ENCODE measurements at regions not wholly inside any gene's neighbourhood (a gene's known extent, or its start where the extent isn't known, plus 50 kb on each side); places are given as distances from the start of the nearest gene placed in this dataset.

DNA sequence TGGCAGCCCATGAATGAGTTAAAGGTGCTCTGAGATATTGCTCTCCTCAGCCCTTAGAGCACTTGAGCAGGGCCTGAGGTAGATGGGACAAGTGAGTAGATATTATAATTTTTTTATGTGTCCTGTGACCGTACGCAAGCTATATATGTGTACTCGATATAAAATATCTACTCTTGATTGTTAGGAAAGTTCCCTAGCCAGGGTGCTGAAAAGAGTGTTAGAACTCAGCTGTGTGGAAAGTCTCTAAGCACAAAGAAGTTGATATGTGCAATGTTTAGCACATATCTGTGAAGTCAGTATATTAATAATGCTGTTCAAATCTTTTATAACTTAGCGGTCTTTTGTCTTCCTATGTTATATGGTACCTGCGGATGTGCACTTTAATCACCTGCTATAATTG lies 114.6 kb upstream of the PLD5 start (continued):
- TF ChIP-seq USF2 (IDR thresholded peaks at IDR 0.05; ENCODE audit: borderline replicate concordance, low read depth, low read length) = no peak

- no peak for FAIRE-seq
- Histone ChIP-seq H3K4me2 (ENCODE audit: control insufficient read depth, insufficient read depth) (no peak overlapping the region), H3K27ac (ENCODE audit: control insufficient read depth, insufficient read depth) (no peak overlapping the region), H4K20me1 (ENCODE audit: control insufficient read depth, insufficient read depth) (no peaks in the 10 kb centered on the region), H3K36me3 (ENCODE audit: control insufficient read depth in 2 of 2, insufficient read depth in 2 of 2, low read length in 1 of 2) (no peaks in the 10 kb centered on the region), H3K4me1 (ENCODE audit: control insufficient read depth, insufficient read depth, low read length) (no peaks in the 10 kb centered on the region), H3K4me3 (no peak overlapping the region), H3K9ac (ENCODE audit: control insufficient read depth, insufficient read depth, low read length) (no peak overlapping the region), H2AFZ (ENCODE audit: control insufficient read depth, low read depth, low read length) (no peak overlapping the region), H3K79me2 (ENCODE audit: control insufficient read depth, insufficient read depth, low read length) (no peaks in the 10 kb centered on the region), H3K27me3 (replicated peaks in 1 of 2; ENCODE audit: control insufficient read depth in 2 of 2, insufficient read depth in 2 of 2, low read length in 1 of 2) (no peaks in the 10 kb centered on the region), H3K9me3 (replicated peaks; ENCODE audit: control insufficient read depth, insufficient read depth, low read length) (no peaks in the 10 kb centered on the region)
- in situ Hi-C loops (cut with MboI) (no loop called here), intact Hi-C loops (cut with micrococcal nuclease; ENCODE audit: unreplicated experiment) (no loop called here)
- ChIA-PET POLR2A (no interaction called here), CTCF (no interaction called here), SMC1A (ENCODE audit: uncharacterized antibody, unreplicated experiment) (no interaction called here), RAD21 (ENCODE audit: unreplicated experiment) (no interaction called here)
- WGBS (ENCODE audit: insufficient coverage, insufficient replicate concordance, low lambda C conversion rate, missing lambda C conversion rate) = 37% methylated on average over 5 of the region's 5 CpGs
- no TSS peak for BruUV-seq (replicated peaks)
- no peak for DNase-seq (ENCODE audit: low read depth, low spot score)
- no peak for ATAC-seq
- TF ChIP-seq, protein P1, sequence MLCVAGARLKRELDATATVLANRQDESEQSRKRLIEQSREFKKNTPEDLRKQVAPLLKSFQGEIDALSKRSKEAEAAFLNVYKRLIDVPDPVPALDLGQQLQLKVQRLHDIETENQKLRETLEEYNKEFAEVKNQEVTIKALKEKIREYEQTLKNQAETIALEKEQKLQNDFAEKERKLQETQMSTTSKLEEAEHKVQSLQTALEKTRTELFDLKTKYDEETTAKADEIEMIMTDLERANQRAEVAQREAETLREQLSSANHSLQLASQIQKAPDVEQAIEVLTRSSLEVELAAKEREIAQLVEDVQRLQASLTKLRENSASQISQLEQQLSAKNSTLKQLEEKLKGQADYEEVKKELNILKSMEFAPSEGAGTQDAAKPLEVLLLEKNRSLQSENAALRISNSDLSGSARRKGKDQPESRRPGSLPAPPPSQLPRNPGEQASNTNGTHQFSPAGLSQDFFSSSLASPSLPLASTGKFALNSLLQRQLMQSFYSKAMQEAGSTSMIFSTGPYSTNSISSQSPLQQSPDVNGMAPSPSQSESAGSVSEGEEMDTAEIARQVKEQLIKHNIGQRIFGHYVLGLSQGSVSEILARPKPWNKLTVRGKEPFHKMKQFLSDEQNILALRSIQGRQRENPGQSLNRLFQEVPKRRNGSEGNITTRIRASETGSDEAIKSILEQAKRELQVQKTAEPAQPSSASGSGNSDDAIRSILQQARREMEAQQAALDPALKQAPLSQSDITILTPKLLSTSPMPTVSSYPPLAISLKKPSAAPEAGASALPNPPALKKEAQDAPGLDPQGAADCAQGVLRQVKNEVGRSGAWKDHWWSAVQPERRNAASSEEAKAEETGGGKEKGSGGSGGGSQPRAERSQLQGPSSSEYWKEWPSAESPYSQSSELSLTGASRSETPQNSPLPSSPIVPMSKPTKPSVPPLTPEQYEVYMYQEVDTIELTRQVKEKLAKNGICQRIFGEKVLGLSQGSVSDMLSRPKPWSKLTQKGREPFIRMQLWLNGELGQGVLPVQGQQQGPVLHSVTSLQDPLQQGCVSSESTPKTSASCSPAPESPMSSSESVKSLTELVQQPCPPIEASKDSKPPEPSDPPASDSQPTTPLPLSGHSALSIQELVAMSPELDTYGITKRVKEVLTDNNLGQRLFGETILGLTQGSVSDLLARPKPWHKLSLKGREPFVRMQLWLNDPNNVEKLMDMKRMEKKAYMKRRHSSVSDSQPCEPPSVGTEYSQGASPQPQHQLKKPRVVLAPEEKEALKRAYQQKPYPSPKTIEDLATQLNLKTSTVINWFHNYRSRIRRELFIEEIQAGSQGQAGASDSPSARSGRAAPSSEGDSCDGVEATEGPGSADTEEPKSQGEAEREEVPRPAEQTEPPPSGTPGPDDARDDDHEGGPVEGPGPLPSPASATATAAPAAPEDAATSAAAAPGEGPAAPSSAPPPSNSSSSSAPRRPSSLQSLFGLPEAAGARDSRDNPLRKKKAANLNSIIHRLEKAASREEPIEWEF (IDR thresholded peaks at IDR 0.05; ENCODE audit: insufficient replicate concordance, low read depth, low read length) = no peak
- no peak for TF ChIP-seq BRCA1 (IDR thresholded peaks at IDR 0.05; ENCODE audit: low read depth, low read length)
- TF ChIP-seq SIN3A (IDR thresholded peaks at IDR 0.05; ENCODE audit: low read depth, low read length) = no peak
- TF ChIP-seq BCL11A (IDR thresholded peaks at IDR 0.05; ENCODE audit: low read depth, low read length) = no peak
Measured at GRCh38 chr1:242634732-242635131, 110.2 kb upstream of the PLD5 start.

Data from GM12878 (cell line).